Ishikawa (cell line): ENCODE measurements at regions not wholly inside any gene's neighbourhood (a gene's known extent, or its start where the extent isn't known, plus 50 kb on each side); places are given as distances from the start of the nearest gene placed in this dataset.

Experiments
- CEBPB ChIP-seq: IDR thresholded peaks from 2 replicates; pipeline ENCODE4 v1.6.1; 2012
- CREB1 ChIP-seq: IDR thresholded peaks from 2 replicates; pipeline ENCODE4 v1.6.1; 2012; ENCODE audit warnings: low read depth
- FOXM1 ChIP-seq: IDR thresholded peaks from 2 replicates; pipeline ENCODE4 v1.6.1; 2012; ENCODE audit warnings: low read depth, borderline replicate concordance
- NFIC ChIP-seq: IDR thresholded peaks from 2 replicates; pipeline ENCODE4 v1.6.1; 2012
- RAD21 ChIP-seq: IDR thresholded peaks from 2 replicates; pipeline ENCODE4 v1.6.1; 2012; ENCODE audit warnings: low read depth
- TAF1 ChIP-seq: IDR thresholded peaks from 2 replicates; pipeline ENCODE4 v1.6.1; 2012; ENCODE audit warnings: low read depth, mild to moderate bottlenecking
- TEAD4 ChIP-seq: IDR thresholded peaks from 2 replicates; pipeline ENCODE4 v1.6.1; 2012
- TF ChIP-seq, protein P1 (sequence below): IDR thresholded peaks from 2 replicates; pipeline ENCODE4 v1.6.1; 2012
- TF ChIP-seq, protein P2 (sequence below): IDR thresholded peaks from 2 replicates; pipeline ENCODE4 v1.6.1; 2012
- TF ChIP-seq, protein P3 (sequence below): IDR thresholded peaks from 2 replicates; pipeline ENCODE4 v1.6.1; 2012; ENCODE audit warnings: low read depth, mild to moderate bottlenecking

DNA sequence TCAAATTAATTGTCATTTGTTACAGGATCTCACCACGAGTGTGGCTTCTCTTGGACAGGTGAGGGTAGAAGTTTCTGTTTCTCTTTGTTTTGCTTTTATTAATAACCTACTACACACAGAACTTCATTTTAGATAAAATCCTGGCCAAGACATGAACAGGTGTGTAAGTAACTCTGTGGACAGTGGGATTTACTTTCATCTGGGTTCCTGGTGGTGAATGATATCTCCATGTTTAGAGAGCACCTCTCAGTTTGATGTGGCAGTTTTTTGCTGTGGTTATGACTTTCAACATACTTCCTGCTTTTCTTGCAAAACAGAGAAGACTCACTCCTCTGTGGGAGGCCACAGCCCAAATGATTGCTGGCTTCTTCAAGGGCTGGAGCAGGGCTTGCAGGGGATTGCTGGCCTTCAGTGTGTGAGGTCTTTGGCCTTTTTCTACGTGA lies 71.1 kb upstream of the XCR1 start:
- TF ChIP-seq CEBPB = no peak
- no peak for TF ChIP-seq RAD21
- no peak for TF ChIP-seq FOXM1
- TF ChIP-seq, protein P1, sequence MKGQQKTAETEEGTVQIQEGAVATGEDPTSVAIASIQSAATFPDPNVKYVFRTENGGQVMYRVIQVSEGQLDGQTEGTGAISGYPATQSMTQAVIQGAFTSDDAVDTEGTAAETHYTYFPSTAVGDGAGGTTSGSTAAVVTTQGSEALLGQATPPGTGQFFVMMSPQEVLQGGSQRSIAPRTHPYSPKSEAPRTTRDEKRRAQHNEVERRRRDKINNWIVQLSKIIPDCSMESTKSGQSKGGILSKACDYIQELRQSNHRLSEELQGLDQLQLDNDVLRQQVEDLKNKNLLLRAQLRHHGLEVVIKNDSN = no peak
- TF ChIP-seq TAF1 = no peak
- no peak for TF ChIP-seq NFIC
- TF ChIP-seq TEAD4 = no peak
- TF ChIP-seq, protein P2, sequence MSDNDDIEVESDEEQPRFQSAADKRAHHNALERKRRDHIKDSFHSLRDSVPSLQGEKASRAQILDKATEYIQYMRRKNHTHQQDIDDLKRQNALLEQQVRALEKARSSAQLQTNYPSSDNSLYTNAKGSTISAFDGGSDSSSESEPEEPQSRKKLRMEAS = no peak
- TF ChIP-seq, protein P3, sequence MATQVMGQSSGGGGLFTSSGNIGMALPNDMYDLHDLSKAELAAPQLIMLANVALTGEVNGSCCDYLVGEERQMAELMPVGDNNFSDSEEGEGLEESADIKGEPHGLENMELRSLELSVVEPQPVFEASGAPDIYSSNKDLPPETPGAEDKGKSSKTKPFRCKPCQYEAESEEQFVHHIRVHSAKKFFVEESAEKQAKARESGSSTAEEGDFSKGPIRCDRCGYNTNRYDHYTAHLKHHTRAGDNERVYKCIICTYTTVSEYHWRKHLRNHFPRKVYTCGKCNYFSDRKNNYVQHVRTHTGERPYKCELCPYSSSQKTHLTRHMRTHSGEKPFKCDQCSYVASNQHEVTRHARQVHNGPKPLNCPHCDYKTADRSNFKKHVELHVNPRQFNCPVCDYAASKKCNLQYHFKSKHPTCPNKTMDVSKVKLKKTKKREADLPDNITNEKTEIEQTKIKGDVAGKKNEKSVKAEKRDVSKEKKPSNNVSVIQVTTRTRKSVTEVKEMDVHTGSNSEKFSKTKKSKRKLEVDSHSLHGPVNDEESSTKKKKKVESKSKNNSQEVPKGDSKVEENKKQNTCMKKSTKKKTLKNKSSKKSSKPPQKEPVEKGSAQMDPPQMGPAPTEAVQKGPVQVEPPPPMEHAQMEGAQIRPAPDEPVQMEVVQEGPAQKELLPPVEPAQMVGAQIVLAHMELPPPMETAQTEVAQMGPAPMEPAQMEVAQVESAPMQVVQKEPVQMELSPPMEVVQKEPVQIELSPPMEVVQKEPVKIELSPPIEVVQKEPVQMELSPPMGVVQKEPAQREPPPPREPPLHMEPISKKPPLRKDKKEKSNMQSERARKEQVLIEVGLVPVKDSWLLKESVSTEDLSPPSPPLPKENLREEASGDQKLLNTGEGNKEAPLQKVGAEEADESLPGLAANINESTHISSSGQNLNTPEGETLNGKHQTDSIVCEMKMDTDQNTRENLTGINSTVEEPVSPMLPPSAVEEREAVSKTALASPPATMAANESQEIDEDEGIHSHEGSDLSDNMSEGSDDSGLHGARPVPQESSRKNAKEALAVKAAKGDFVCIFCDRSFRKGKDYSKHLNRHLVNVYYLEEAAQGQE = no peak
- TF ChIP-seq CREB1 = no peak
